GM19351 (cell line): ENCODE measurements at regions not wholly inside any gene's neighbourhood (a gene's known extent, or its start where the extent isn't known, plus 50 kb on each side); places are given as distances from the start of the nearest gene placed in this dataset.
"Not testable (repeated sequence)": the region's sequence is repeated elsewhere in the genome, so short reads cannot be mapped to it uniquely, and the experiment has no call there.

Experiments used
- ATAC-seq: cut with Tn5 transposase; IDR thresholded peaks from one replicate; pipeline ENCODE4 v1.9.1; 2021; ENCODE audit warnings: mild to moderate bottlenecking, moderate library complexity; ENCODE audit not compliant: unreplicated experiment

DNA sequence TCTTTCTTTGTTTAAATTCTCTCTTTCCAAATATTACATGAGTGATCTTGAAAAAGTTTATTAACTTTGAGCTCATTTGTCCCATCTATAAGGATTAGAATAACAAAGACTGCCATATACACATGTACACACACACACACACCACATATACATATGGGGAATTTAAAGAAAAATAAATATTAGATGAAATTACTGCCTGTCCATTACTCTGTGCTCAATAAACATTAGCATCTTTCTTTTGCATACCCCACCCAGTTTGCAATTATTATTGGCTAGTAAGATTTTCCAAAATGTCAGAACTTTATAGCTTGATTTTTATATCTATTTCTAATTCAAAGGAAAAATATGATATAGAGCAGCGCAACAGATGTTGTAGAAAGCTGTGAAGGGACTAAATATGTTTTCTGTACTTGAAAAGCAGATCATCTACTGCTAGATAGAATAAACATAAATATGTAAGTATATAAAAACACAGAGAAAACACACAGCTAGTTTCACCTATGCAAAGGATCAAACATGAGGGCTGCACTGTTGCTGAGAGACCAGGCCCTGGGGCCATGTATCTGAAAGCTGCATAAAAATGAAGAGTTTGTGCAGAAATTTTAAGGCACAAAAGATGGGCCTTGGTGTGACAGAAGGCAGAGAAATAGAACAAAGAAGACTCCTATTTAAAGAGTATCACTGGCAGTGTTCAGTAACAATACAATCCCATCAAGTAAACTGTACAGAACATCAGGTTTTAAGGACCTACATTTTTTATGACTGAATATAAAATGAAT lies 114.2 kb upstream of the NECTIN3 start:
- ATAC-seq, result no peak

DNA sequence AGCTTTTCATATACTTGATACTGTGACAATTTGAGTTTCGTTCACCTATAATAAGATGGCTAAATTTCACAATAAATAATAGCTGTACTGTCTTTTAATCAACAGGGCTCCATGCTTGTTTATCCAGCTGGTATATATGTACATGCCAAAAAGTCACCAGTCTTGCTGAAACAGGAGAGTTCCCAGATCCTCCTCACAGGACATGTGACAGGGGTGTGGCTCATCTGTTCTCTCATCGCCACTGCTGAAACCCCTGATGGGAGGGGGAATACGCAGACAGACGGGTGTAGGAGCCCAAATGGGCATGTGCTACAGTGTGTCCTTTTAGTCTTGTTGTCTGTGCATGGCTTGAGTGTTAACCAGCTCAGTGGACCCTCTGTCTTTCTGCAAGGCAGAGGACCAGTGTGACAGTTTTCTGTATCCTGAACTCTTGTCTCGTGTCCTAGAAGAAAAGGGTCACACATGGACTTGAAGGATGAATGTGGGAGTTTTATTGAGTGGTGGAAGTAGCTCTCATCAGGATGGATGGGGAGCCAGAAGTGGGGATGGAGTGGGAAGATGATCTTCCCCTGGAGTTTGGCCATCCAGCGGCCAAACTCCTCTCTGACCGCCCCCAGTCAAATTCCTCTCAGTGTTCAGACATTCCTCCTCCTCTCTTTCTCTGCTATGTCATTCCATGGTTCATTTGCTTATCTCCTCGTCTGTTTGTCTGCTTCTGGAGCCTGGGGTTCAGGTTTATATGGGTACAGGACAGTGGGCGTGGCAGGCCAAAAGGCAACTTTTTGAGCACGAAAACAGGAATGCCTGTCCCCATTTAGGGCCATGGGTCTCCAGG lies 113.1 kb upstream of the NECTIN3 start:
- no peak for ATAC-seq

- no peak for ATAC-seq
These were observed 105.6 kb upstream of the NECTIN3 start for GRCh38 chr3:110965976-110966375.

DNA sequence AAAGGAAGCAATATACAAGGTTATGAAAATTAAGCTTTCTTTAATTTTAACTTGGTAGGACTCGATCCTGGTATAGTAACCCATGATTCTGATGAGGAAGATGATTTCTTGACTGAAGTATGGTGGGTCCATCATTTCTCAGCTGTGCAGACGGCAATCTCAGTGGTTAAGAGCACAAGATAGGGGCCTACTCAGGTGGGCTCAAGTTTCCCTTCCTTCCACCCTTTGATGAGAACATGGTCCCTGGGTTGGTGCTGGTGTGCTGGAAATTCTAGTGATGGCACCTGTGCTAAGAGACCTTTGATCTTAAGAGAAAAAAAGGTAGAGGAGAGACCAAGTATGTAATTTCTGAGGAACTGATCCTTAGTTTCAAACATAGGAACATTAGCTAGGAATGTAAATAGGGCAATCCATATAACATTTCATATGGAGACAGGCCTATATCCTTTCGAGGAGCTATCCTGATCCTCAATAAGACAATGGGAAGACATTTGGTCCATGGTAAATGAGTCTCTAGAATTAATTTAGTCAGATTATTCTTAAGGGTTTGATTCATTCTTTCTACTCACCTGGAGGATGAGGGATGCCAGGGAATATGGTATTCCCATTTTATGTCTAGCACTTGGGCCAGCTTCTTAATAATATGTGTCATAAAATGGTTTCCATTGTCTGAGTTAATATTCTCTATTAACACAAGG lies 104.5 kb upstream of the NECTIN3 start:
- ATAC-seq, result no peak

GRCh38 chr3:110968076-110968475 lies 103.5 kb upstream of the NECTIN3 start:
- ATAC-seq, result no peak

DNA sequence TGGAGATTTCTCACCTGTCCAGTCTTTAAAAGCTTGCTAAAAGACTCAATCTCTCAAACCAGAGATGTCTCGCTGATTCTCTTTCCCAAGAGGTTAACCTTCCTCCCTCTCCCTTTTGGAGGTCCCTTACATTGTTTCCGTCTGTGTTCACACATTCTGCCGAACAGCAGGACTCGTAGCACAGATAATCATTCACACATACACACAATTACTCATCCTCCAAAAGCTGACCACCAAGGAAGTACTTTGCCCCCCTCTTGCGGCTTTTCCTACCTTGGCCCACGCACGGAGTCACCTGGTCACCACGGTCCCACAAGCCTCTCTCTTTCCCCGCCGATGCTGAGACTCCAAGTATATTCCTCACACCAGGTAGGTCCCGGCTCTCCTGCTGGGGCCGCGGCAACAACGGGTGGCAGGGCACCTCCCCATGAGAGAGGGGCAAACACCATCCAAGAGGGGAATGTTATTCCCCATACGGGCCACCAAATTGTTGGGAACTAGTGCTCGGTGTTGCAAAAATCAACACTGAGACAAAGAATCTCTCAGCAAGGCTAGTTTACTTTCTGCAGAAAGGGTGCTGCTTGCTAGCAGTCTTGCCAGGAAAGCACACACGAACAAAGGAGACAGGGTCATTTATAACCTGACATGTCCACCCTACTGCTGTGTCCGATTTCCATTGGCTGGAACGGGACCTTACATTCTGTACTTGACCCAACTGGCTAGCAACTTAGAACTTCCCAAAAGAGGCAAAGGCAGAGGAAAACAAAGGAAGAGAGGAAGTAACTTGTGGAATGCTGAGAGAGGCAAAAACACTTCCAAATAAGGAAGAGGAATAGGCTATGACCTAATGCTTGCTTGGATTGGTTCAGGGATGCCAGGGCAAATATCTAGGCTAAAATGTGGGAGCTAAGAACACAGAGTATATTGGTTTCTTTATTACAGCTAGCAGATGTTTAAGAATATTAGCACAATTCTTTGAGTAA lies 102.1 kb upstream of the NECTIN3 start:
- no peak for ATAC-seq

DNA sequence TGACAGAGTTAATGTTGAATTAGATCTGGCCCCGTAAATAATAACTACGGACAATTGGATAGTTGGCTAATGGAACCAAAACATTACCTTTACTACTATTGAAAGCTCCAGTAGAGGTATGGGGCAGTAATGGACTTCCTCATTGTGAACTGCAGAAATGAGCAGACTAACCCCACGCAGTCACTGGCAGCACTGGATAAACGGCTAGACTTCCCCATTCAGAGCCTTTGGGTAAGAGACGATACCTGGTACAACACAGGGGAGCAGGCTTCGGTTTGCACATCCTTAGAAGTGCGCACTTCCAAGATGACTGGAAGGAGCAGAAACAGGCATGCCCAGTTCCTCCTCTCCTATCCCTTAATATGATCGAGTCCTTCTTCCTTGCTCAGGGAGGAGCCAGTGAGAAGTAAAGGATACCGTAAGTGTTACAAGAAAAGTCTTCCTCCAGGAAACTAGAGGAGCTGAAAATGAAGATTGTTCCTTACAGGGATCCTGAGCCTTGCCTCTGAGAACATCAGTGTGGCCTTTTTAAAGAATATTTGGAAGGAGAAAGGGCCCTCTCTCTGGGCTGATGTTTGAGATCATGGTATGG lies 100.5 kb upstream of the NECTIN3 start:
- no peak for ATAC-seq

- no peak for ATAC-seq
These were observed 98.2 kb upstream of the NECTIN3 start for GRCh38 chr3:110973263-110973895.

GRCh38 chr3:110974902-110975301 lies 96.7 kb upstream of the NECTIN3 start:
- ATAC-seq, result no peak

DNA sequence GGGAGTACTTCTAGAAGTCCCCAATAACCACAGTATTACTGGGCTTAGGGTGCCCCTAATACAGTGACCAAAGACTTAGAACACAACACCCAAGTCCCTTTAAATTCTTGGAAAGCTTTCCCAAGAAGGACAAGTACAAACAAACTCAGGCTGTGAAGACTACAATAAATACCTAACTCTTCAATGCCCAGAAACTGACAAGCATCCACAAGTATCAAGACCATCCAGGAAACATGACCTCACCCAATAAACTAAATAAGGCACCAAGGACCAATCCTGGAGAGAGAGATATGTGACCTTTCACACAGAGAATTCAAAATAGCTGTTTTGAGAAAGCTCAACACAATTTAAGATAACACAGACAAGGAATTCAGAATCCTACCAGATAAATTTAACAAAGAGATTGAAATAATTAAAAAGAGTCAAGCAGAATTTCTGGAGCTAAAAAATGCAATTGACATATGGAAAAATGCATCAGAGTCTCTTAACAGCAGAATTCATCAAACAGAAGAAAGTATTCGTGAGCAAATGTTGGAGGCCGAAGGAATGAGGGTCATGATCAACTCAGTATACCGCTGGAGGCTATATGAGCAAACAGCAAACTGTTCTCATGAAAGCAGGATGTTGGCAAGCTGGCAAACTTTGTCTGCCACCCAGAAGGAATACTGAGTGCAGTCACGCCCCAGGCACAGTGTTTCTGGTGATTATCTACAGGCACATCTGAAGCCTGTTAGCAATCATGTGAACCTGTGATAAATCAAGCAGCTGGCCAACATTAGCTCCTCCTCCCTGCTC lies 87.0 kb upstream of the NECTIN3 start:
- ATAC-seq, result no peak

GRCh38 chr3:110989446-110989845 lies 82.2 kb upstream of the NECTIN3 start:
- no peak for ATAC-seq

DNA sequence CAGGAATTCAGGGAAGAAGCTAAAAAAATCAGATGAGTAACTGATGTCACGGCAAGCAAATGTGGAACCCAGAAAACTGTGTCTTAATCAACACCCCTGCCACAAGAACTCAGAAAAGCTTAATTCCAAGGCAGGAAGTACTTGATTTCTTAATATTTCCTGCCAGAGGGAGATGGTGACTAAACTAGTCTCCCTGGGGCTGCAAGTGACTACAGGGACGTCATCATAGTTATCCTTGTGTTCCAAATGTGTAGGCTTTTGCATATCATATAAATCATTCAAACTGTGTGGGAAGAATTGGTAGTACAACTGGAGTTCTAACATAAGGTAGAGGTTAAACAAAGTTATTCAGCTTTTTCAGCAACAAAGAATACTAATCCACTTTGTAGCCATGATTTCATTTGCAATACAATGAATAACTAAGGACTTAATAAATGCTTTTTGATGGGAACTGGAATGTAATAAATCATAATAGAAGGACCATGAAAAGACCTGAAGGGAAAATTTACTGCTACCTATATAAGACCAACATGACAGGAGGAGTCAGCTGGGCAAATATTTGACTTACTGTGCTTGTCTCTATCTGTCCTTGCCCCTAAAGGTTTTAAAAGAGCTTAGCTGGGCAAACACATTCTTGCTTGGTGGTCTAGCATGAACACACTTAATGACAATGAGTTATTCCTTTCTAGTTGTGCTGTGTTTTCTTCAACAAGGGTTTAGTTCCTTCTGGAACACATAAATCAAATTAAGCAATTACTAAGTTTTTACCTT lies 76.0 kb upstream of the NECTIN3 start:
- ATAC-seq, result no peak

GRCh38 chr3:110998766-110999165 lies 72.8 kb upstream of the NECTIN3 start:
- ATAC-seq, result not testable (repeated sequence)

DNA sequence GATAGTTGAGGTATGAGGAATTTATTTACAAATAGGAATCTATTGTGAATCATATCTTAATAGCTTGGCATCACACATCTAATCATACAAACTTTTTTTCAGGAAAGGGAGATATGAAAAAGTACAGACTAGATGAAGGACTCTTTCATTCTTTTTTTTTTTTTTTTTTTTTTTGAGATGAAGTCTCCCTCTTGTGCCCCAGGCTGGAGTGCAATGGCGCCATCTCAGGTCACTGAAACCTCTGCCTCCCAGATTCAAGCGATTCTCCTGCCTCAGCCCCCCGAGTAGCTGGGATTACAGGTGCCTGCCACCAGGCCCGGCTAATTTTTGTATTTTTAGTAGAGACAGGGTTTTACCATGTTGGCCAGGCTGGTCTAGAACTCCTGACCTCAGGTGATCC lies 65.1 kb upstream of the NECTIN3 start:
- not testable (repeated sequence) for ATAC-seq

DNA sequence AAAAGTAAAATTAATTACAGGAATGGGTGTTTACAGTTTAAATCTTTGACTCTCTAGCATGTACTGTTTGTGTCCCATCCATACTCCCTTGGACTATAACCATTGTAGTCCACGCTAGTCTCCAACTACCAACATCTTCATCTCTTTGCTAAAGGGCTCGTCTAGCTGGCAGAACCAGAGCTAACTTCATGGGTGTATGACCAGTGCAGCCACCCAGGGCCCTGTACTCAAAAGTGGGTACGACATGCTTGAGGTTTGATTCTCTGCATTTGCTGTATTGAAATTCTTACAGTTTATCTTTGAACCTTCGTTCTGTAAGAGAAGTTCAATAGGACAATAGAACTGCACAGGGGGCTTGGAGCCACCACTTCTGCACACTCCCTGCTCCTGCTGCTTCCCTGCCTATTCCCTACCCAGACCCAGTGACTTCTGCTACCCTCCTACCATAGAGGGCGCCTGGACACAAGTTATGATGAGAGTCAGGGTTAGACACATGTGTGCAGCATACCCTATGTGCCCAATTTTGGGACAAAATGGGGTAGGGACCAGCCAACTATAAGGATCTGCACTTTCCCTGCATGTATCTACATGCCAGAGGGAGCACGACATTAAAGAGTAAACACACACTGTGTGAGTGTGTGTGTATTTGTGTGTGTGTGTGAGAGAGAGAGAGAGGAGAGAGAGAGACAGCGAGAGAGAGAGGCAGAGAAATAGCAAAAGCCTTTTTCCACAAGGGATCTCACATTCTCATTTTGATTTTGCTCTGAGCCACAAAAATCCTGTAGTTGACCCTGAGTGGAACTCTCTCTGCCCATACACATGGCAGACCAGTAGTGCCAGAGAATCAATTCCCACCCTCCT lies 59.0 kb upstream of the NECTIN3 start:
- ATAC-seq, result no peak
